ENCODE measurements at regions not wholly inside any gene's neighbourhood (a gene's known extent, or its start where the extent isn't known, plus 50 kb on each side); places are given as distances from the start of the nearest gene placed in this dataset.

GRCh38 chr5:39670391-39670790, 245.6 kb upstream of the DAB2 start:
- no peak for DNase-seq (ENCODE audit: low spot score in 2 of 2)
- Histone ChIP-seq H3K4me3 (no peak overlapping the region), H3K9me3 (no peaks in the 10 kb centered on the region), H3K36me3 (no peaks in the 10 kb centered on the region), H3K27me3 (no peaks in the 10 kb centered on the region), H3K27ac (no peak overlapping the region), H3K4me1 (no peaks in the 10 kb centered on the region)
- no peak for TF ChIP-seq CTCF (IDR thresholded peaks at IDR 0.05)
- intact Hi-C loops (cut with DNase I), result no loop called here

DNA sequence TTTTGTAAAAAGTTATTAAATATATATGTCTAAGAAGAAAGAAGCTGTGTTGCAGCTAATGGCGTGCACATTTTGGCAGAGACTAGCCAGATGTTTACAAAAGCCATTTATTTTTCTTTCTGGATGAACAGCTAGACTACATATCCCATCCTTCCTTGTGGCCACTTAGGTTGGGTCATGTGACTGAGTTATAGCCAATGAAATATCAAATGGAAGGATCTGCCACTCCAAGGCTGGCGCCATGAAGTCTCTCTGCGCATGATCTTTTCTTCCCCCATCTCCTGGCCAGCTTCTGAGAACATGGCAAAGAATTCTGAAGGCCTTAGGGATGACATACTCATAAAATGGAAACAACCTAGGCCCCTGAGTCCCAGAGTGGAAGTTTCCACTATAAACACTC, 244.2 kb upstream of the DAB2 start:
- H3K27me3 ChIP-seq, result no peaks in the 10 kb centered on the region
- H3K36me3 ChIP-seq, result no peaks in the 10 kb centered on the region
- TF ChIP-seq CTCF (IDR thresholded peaks at IDR 0.05), result no peak
- H3K4me1 ChIP-seq, result no peaks in the 10 kb centered on the region
- H3K4me3 ChIP-seq, result no peak overlapping the region
- no peaks in the 10 kb centered on the region for H3K9me3 ChIP-seq
- no peak overlapping the region for H3K27ac ChIP-seq
- intact Hi-C loops (cut with DNase I), result no loop called here
- no peak for DNase-seq (ENCODE audit: low spot score in 2 of 2)

DNA sequence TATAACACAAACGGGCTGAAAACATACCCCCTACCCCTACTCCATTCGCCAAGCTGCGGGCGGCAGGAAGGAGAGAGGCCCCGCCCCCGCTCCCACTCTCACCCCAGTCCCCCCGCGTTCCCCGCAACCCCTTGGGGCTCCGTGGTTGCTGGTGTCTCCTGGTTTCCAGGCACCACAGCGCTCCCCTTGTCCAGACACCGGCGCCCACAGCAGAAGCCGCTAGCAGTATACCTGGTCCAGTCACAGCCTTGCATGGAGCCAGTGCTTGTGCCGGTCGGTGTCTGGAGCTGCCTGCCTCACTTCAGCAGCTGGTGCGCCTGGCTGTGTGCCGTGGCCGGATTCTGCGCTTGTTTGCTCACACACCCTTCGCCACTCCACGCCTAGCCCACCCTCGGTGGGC, 240.5 kb upstream of the DAB2 start:
- Histone ChIP-seq H3K4me1 (no peaks in the 10 kb centered on the region), H3K4me3 (no peak overlapping the region), H3K27ac (no peak overlapping the region), H3K27me3 (no peaks in the 10 kb centered on the region), H3K36me3 (no peaks in the 10 kb centered on the region), H3K9me3 (no peaks in the 10 kb centered on the region)
- no peak for DNase-seq (ENCODE audit: low spot score in 2 of 2)
- intact Hi-C loops (cut with DNase I), result no loop called here
- no peak for TF ChIP-seq CTCF (IDR thresholded peaks at IDR 0.05)

- DNase-seq (ENCODE audit: low spot score in 2 of 2), result no peak
- Histone ChIP-seq H3K36me3 (no peaks in the 10 kb centered on the region), H3K4me1 (no peaks in the 10 kb centered on the region), H3K27me3 (no peaks in the 10 kb centered on the region), H3K4me3 (no peak overlapping the region), H3K9me3 (no peaks in the 10 kb centered on the region), H3K27ac (no peak overlapping the region)
- intact Hi-C loops (cut with DNase I), result no loop called here
- no peak for TF ChIP-seq CTCF (IDR thresholded peaks at IDR 0.05)
These were observed 238.2 kb upstream of the DAB2 start for GRCh38 chr5:39662945-39663344.

DNA sequence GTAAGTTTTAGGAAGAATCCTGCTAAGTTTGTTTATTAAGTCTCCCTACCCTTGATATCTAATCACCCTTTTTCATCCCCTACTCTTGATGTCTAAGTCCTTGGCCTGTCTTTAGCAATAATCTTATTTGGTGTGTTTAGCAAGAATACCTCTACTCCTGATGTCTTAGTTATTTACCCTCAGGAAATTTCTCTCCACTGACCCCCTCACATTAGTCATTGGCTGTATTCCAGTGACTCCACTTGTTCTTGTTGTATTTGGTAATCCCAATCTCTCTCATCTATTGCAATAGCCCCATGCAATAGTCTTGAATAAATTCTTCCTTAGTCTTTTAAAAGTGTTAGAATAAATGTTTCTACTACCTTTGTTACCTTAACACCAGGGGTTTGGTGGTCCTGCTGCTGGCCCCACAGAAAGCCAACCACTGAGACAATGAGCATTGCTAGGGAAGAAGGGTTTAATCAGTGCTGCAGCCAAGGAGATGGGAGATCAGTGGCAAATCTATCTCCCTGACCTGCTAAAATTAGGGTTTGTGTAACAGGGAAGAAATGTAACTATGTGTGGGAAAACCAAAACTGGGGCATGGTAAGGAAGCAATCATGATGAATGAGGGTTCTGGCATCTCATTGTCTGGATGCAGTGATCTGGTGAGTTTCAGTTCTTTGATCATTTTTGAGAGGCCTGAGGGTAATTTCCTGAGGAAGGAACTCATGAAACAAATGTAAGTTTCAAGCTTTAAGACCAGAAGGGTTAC, 236.4 kb upstream of the DAB2 start:
- Histone ChIP-seq H3K9me3 (no peaks in the 10 kb centered on the region), H3K36me3 (no peaks in the 10 kb centered on the region), H3K4me1 (no peaks in the 10 kb centered on the region), H3K27ac (no peak overlapping the region), H3K4me3 (no peak overlapping the region), H3K27me3 (no peaks in the 10 kb centered on the region)
- intact Hi-C loops (cut with DNase I), result no loop called here
- no peak for DNase-seq (ENCODE audit: low spot score in 2 of 2)
- no peak for TF ChIP-seq CTCF (IDR thresholded peaks at IDR 0.05)

DNA sequence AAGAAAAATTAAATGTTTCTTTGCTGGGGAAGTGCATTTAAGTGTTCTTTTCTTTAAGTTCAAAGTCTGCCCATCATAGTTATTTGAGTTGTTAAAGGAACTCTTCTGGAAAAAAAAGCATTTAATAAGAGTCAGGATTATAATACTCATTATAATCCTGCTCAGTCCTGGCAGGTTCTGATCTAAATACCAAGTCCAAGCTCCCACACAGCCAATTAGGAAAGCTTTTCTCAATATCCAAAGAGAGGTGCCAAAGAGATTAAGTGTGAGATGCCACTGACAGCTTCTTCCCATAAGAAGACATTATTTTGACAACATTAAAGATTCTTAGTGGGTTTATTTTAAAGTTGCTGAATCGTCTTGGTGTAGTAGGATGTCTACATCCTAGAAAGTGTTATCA, 235.2 kb upstream of the DAB2 start:
- no peaks in the 10 kb centered on the region for H3K36me3 ChIP-seq
- no peaks in the 10 kb centered on the region for H3K27me3 ChIP-seq
- no peak overlapping the region for H3K27ac ChIP-seq
- intact Hi-C loops (cut with DNase I), result no loop called here
- H3K4me3 ChIP-seq, result no peak overlapping the region
- no peaks in the 10 kb centered on the region for H3K4me1 ChIP-seq
- TF ChIP-seq CTCF (IDR thresholded peaks at IDR 0.05), result no peak
- no peak for DNase-seq (ENCODE audit: low spot score in 2 of 2)
- no peaks in the 10 kb centered on the region for H3K9me3 ChIP-seq

Data from ascending aorta (tissue), 2 donors.